ENCODE measurements at regions not wholly inside any gene's neighbourhood (a gene's known extent, or its start where the extent isn't known, plus 50 kb on each side); places are given as distances from the start of the nearest gene placed in this dataset.

GRCh38 chr10:132467464-132468149, 70.0 kb upstream of the INPP5A start:
- TF ChIP-seq CTCF (conservative IDR thresholded peaks at IDR 0.05; ENCODE audit: low read depth, low read length), result no peak
- no peak for DNase-seq (ENCODE audit: low read depth)
- no peak overlapping the region for H3K4me3 ChIP-seq (ENCODE audit: low read depth, low read length)

- TF ChIP-seq CTCF (conservative IDR thresholded peaks at IDR 0.05; ENCODE audit: low read depth, low read length), result no peak
- no peak overlapping the region for H3K4me3 ChIP-seq (ENCODE audit: low read depth, low read length)
- DNase-seq (ENCODE audit: low read depth), result no peak
Observed at GRCh38 chr10:132468216-132468615, 69.4 kb upstream of the INPP5A start.

GRCh38 chr10:132468651-132469050, 68.9 kb upstream of the INPP5A start:
- no peak for TF ChIP-seq CTCF (conservative IDR thresholded peaks at IDR 0.05; ENCODE audit: low read depth, low read length)
- H3K4me3 ChIP-seq (ENCODE audit: low read depth, low read length), result no peak overlapping the region
- DNase-seq (ENCODE audit: low read depth), result no peak

- no peak for TF ChIP-seq CTCF (conservative IDR thresholded peaks at IDR 0.05; ENCODE audit: low read depth, low read length)
- H3K4me3 ChIP-seq (ENCODE audit: low read depth, low read length), result no peak overlapping the region
- no peak for DNase-seq (ENCODE audit: low read depth)
Observed at GRCh38 chr10:132469197-132469884, 68.2 kb upstream of the INPP5A start.

- DNase-seq (ENCODE audit: low read depth), result no peak
- no peak for TF ChIP-seq CTCF (conservative IDR thresholded peaks at IDR 0.05; ENCODE audit: low read depth, low read length)
- H3K4me3 ChIP-seq (ENCODE audit: low read depth, low read length), result no peak overlapping the region
Observed at GRCh38 chr10:132470410-132471124, 67.0 kb upstream of the INPP5A start.

- DNase-seq (ENCODE audit: low read depth), result no peak
- no peak for TF ChIP-seq CTCF (conservative IDR thresholded peaks at IDR 0.05; ENCODE audit: low read depth, low read length)
- no peak overlapping the region for H3K4me3 ChIP-seq (ENCODE audit: low read depth, low read length)
Observed at GRCh38 chr10:132471125-132471451, 66.5 kb upstream of the INPP5A start.
